Fibroblast of skin of back (primary cell): ENCODE measurements at regions not wholly inside any gene's neighbourhood (a gene's known extent, or its start where the extent isn't known, plus 50 kb on each side); places are given as distances from the start of the nearest gene placed in this dataset.

ENCODE experiments used
- DNase-seq: peaks from one replicate; pipeline ENCODE4 v3.0.0-alpha.2; 2013

DNA sequence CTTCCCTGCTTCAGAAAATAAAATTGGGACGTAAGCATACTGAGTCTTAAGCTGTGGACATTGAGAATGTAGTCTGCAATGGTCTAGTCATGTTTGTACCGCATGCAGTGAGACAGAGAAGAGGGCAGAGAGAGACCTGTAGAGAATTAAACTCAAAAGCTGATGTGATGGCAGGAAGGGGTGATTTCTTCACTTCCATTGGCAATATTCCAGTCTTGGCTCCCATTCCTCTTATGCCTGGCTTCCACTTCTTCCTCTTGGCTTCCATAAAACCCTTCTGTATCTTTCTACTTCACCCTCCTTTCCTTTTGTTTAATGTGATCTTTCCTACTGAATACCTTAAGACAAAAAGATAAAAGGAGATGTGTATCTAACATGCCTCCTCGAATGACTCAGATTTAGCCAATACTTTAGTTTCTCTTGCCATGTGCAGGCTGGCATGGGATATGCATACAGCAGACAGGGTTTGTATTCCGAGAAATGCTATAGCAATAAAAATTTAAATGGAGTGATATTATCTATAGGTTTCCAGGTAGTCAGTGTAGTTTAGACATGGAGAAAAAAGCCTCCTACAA, 423.1 kb upstream of the DYNLRB2 start:
- no peak for DNase-seq

DNA sequence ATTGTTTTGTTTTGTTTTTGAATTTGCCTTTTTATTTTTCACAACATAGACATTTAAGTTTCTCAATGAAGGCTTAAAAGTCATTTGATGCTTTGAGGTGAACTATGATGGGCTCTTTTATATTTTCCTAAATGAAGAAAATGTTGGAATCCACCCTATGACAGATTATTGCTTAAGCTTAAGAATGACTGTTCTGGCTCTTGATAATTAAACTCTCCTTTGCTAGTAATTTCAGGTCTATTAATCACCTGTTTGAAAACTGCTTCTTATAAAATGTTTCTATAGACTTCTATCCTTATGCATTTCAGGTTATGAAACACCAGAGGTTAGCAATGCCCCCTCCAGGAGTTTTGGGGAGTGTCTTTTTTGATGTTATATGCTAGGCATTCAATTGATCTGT, 424.1 kb upstream of the DYNLRB2 start:
- no peak for DNase-seq

DNA sequence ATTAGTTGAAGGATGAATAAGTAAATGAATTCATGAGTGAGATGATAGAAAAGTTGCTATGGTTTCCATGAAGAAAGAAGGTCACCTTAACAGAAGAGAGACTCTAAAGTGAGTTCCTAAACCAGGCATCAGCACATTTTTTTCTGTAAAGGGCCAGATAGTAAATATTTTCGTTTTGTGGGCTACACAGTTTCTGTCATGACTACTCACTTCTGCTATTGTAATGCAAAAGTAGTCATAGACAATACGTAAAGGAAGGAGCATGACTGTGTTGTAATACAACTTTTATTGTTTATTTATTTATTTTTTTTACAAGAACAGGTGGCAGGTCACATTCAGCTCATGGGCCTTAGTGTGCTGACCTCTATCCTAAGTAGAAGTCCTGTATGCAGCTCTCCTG, 426.1 kb upstream of the DYNLRB2 start:
- DNase-seq, result no peak

DNA sequence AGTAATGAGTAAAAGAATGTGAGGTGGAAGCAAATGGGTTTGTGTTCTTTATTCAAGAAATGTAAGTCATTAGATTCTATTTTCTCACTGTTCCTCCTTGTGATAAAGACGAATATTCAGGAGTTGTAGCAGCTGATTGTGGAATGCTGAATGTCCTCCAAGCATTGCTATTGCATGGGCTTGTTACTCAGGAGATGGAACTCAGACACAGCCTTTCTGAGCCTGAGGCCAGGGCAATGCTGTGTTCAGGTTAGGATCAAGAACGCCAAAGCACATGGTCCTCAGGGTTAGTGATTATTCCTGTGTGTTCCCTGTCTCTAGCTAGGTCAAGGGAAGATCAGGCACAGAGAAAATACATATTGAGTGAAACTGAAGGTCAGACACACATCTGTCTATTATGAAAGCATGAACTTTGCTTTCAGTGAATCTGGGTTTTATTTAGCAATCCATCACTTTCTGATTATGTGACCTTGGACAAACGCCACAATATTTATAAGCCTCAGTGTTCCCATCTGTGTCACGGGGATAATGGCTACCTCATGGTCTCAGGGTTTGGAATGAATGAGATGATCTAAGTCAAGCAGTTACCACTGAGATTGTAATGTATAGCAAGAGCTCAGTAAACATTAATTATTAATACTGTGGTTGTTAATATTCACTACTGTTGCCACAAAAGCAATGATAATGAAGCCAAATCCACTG, 426.8 kb upstream of the DYNLRB2 start:
- DNase-seq, result no peak

DNA sequence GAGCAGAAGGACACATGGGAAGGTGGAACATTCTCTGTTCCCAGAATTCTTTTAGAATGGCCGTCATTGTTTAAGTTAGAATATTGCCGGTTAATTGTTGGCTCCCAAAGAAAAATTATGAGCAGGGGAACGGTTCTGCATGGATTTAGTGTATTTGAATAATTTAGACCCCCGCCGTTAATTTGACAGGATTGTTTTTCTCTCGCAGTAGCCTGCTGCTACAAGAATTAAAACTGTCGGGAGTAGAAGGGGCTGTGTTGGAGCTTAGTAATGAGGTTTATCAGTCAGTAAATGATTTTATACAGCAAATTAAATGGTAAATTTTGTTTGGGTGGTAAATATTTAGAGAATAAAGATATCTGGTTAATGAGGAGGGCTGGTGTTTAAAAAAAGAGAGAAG, 431.2 kb upstream of the DYNLRB2 start:
- DNase-seq, result no peak

DNA sequence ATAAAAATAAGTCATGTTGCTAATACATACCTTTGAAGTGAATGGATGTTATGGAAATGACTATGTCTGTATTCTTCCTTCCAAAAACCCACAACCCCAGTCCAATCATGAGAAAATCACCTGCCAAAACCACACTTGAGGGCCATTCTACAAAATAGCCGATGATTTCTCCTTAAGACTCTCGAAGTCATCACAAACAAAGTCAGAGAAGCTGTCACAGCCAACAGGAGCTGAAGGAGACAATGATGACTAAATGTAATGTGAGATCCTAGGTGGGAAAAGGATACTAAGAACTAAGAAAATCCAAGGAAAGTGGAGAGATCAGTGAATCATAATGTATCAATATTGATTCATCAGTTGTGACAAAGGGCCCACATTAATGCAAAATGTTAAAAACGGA, 432.9 kb upstream of the DYNLRB2 start:
- DNase-seq, result peak; percentile 23

DNA sequence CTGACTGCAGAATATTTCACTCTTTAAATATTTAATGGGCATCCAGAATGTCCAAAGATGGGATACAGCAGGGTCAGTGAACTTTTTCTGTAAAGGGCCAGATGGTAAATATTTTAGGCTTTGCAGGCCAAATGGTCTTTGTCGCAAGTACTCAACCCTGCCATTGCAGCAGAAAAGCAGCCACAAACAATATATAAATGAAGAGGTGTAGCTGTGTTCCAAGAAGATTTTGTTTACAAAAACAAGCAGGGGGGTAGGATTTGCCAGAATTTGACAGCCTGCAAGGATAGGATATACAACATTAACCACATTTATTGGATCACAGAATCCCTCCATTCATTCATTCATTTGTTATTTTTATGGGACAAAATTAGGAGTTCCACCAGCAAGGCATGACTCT, 435.0 kb upstream of the DYNLRB2 start:
- no peak for DNase-seq

DNA sequence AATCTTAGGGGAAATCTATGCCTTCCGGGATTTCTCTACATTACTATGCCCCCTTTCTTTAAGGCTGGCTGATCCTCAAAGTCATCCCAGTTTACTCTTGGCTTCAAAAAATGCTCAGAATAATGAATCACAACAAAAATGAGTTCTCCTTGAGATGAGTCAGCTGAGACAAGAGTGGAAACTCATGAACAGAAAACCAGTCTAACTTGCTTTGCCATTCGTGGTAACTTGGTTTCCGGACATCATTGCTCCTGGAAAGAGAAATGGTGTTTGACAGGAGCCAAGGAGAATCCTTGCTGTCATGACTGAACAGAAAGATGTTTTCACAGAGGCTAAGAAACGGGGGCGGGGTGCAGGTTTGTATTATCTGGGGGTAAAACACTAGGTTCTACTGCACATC, 435.6 kb upstream of the DYNLRB2 start:
- peak; percentile 69 for DNase-seq

DNA sequence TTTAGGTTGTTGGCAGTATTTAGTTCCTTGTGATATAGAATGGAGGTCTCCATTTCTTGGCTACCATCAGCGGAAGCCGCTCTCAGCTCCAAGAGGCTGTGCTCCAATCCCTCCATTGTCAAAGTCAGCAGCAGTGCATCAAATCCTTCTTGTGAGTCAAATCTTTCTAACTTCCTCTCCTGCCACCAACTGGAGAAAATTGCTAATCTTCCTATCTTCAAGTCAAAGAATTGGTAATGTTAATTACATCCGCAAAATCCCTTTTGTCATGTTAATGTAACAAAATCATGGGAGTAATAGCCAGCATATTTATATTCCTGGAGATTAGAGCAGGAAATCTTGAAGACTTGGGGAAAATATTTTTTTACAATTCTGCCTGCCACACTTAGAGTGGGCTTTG, 436.4 kb upstream of the DYNLRB2 start:
- no peak for DNase-seq

DNA sequence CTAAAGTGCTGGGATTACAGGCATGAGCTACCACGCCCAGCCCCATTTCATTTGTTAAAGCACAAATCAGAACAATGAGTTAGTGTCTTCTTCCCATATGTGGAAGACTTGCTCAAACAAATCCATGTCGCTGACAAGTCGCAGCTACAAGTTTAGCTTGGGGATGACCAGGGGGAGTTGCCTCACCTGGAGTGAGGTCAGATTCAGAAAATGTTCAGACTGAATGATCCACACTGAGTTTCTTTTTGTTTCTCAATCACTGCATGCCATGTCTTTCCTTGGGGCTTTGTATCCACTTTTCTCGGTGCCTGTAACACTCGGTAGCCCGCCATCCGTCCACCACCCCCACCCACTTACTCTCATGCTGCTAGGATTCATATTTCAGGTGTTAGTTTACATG, 437.3 kb upstream of the DYNLRB2 start:
- no peak for DNase-seq

DNA sequence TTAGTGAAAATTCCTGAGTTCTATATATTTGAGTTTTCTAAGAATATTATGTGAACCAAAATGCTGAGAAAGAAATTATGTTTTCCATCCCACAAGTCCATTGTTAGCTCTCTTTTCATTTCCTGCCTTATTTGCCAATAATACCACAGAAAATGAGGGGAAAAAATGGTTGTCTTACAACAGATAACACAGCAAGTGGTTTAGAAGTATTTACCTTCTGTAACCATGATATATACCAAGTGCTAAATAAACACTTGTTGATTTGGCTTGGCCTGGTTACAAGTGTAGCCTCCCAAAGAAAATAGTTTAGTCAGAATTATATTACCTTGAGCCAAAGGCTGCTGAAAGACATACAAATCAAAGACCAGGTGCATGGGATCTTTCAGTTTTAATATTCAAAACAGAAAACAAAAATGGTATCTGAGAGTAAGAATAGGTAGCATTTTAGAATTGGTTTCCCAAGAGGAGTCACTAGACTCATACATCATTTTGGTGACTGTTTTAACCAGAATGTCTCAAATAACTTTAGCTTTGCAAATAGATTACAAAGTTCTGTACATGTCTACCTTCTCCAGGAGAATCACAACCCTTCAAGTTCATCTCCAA, 439.8 kb upstream of the DYNLRB2 start:
- DNase-seq, result peak; percentile 11

DNA sequence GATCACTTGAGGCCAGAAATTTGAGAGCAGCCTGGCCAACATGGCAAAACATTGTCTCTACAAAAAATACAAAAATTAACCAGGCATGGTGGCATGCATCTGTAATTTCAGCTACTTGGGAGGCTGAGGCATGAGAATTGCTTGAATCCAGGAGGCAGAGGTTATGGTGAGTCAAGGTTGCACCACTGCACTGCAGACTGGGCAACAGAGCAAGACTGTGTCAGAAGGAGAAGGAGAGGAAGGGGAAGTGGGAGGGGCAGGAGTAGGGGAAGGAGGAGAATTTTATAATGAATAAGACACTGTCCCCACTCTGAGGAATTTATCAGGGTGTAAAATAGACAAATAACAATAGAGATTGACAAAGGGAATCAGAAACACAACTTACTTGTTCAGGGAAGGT, 440.6 kb upstream of the DYNLRB2 start:
- no peak for DNase-seq

DNA sequence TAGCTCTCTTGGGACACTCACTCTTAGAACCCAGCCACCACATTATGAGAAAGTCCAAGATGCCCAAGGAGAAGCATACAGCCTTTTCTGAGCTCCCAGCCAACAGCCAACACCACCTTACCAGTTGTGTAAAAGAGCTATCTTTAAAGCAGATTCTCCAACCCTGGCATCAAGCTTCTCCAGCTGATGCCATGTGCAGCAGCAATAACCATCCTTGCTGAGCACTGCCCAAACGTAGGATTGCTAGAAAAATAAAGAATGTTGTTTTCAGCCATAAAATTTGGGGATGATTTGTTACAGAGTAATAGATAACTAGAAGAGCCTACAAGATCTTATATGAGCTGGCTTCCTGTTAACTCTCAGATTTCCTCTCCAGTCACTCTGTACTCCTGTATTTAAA, 443.7 kb upstream of the DYNLRB2 start:
- no peak for DNase-seq

DNA sequence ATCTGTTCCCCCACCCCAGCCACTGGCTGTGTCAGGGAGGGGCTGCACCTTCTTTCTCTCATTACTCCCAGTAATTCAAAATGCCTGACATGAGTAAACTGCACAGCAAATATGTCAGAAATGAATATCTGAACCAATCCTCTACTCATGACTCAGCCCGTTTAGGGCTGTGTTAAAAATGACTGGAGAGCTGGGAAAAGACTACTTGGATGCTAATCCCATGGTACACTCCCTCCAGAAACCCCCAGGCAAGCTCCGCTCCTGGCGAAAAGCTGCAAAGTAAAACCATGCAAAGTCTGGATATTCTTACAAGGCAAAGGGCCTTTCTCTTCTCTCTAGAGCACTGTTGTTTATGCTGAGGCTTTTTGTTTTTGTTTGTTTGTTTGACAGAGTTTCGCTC, 448.1 kb upstream of the DYNLRB2 start:
- peak; percentile 78 for DNase-seq

DNA sequence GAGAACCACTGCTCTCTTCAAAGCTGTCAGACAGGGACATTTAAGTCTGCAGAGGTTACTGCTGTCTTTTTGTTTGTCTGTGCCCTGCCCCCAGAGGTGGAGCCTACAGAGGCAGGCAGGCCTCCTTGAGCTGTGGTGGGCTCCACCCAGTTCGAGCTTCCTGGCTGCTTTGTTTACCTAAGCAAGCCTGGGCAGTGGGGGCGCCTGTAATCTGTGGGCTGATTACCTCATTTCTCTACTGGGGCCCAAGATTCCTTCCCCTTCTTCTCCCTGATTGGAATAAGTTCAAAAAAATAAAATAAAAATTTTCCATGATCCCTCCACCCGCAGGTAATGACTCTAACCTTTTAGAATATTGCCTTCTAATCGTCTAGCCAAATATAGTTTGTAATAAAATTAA, 449.3 kb upstream of the DYNLRB2 start:
- DNase-seq, result peak; percentile 30

DNA sequence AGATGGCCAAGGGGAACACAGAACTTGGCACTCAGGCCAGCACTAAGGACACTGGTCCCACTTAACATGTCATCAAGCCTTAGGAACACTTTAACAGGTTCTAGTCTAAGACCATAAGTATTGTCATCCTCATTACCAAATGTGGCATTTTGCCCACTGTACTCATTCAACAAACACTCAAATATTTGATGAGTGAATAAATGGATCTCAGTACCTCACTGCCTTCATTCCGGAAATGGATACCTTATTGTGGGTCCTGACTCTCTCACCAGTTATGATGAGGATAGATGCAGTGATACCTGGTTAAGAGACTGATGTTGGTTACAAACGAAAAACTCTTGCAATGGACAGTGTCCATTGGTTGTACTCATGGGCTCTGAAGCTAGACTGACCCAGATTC, 455.2 kb upstream of the DYNLRB2 start:
- peak; percentile 29 for DNase-seq

DNA sequence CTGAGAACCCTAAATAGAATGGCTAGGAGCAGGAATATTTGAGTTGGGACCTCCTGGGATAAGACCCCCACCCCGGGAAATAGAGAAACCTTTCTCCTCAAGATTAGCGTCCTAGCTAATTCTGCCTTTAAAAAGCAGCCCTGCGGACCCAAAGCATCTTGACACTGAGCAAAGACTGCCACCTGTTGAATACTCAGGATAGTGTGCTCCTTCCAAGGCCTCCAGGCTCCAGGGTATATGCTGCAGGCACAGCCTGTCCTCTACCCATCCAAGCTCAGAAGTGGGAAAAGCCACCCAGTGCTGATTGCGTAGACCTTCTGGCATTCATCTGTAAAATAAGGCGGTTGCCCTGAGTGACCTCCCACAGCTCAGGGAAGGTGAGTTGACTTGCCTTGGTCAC, 456.2 kb upstream of the DYNLRB2 start:
- DNase-seq, result peak; percentile 65

DNA sequence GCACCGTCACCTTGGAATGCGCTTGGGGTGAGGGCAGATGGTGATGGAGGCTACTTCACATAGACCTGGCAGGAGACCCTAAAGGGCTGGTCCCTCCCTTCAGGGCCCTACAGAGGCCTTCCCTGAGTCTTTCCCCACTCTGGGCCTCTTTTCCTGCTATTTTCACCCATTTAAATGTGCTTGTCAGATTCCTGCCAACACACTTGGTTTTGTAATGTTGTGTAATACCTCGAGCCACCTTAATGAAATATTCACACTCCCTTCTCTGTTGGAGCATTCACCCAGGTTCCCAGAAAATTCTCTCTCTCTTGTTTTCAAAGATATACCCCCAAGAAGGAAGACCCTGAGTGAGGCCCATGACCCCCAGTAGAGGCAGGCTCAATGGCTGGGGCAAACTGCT, 456.6 kb upstream of the DYNLRB2 start:
- DNase-seq, result no peak

DNA sequence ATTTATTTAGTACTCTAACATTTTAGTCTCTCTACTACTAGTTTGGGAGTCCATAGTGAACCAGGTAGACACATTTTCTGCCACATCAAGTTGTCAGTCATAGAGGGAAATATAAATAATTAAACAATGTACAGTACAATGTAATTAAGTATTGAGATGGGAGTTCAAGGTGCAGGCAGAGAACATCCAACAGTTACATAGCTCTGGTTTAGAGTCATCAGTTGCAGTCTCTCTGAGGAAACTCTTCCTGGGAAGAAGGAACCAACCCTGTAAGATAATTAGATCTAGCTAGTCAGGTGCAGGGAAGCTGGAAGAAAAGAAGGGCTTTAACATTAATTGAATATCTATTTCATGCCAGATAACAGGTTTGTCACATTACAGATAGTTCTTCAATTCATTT, 457.9 kb upstream of the DYNLRB2 start:
- DNase-seq, result no peak

DNA sequence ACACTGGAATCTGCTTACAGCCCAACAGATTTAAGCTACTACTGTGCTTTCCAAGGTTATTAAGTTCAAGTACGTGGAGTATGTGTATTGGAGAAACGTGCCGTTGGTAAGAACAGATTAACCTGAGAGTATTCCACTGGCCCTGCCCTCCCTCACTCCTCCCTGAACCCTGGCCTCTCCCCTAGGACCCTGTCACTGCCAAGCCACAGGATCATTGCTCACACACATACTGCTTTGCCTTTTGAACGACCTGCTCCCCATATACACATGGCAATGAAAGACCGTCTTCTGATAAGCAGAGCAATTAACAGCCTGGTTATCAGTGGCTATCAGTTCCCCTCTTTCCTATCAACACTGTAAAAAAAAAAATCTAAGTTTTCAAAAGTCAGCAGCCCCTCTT, 458.9 kb upstream of the DYNLRB2 start:
- no peak for DNase-seq

DNA sequence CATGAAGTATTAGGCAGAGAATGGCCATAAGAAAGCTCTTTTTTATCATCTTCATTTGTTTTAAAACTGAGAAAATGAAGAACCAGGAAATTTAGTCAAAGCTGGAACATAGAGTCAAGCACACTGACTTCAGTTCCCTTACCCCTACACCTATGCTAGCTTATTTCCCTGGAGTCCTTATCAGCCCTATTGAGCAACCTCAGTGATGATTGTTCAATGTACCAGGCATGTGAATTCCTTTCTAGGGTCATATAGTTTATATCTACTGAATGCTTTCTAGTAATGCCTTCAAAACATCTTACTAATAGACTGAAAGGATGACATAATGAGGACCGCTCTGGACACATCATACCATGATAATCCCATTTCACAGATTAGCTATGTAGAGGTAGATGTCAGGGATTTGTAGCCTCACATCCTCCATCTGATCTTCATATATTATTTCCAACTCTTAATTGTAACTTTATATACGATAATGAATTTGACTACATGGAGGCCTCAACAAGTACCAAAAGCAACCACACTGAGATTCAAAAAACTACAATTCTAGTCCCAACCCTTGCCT, 460.4 kb upstream of the DYNLRB2 start:
- no peak for DNase-seq

DNA sequence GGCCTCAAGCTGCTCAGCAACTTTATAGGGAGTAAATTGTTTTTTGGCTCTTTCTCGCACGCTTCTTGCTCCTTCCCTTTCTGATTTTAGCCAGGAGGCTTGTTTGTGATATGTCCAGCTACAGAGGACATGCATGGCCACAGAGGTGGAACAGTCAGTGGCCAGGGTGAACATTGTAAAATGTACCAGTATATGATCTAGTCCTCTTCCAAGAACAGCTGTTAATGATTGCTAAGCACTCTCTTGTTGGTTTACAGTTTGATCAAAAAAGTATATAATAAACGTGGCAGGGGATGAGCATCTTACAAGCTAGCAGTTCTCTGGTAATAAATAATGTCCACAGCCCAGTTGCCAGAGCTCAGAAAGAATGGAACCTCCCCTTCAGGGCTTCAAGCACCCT, 461.7 kb upstream of the DYNLRB2 start:
- no peak for DNase-seq

DNA sequence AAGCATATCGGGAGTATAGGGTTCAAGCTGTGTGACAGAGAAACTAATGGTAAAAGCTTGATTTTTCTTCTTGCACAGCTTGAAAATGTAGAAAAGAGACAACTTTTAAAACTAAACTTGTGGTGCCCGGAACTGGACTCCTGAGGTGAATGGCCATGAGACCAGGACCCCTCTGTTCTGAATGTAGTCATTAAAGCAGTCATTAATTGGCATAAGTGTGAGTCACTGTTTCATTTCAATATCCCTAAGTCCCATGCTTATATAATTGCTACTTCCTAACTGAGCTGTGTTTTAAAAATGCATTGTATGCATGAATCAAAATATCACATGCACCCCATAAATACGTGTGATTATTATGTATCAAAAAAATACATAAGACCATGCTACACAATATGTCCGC, 463.1 kb upstream of the DYNLRB2 start:
- no peak for DNase-seq

DNA sequence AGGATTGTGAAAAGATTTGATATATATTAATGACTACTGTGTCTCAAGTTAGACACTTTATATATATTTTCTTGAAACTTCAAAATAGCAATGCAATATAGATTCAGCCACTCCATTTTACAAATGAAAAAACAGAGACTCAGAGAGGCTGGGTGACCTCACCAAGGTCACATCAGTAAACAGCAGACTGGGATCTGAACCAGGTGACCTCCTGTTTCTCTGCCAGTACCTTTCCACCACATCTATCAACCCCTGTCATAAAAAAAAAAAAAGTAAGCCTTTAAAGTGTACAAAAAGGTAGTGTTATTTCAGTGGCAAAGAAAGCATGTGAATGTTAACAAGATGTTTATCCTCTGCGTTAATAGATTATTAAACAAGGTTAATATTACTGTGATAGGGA, 466.5 kb upstream of the DYNLRB2 start:
- no peak for DNase-seq
